ENCODE measurements at regions not wholly inside any gene's neighbourhood (a gene's known extent, or its start where the extent isn't known, plus 50 kb on each side); places are given as distances from the start of the nearest gene placed in this dataset.
"Not testable (repeated sequence)": the region's sequence is repeated elsewhere in the genome, so short reads cannot be mapped to it uniquely, and the experiment has no call there.

DNA sequence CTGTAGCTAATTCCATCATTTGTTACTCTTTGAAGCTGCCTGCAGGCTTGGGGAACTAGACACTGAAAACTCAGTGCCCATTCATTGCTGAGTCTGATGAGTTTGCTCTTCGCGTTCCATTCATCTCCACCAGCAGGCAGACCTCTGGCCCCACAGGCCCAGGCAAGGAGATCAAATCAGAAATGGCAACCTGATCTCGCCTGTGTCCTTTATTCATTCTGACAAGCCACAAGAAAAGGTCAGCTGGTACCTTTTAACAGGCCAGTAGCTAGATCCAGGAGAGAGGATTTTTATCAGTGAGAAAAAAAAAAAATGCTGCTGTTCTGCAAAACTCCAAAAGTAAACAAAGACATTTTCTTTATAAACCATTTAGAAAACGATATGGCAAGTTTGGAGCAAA, 742.5 kb downstream of the ETS1 start:
- DNase-seq (ENCODE audit: low spot score): no peak

DNA sequence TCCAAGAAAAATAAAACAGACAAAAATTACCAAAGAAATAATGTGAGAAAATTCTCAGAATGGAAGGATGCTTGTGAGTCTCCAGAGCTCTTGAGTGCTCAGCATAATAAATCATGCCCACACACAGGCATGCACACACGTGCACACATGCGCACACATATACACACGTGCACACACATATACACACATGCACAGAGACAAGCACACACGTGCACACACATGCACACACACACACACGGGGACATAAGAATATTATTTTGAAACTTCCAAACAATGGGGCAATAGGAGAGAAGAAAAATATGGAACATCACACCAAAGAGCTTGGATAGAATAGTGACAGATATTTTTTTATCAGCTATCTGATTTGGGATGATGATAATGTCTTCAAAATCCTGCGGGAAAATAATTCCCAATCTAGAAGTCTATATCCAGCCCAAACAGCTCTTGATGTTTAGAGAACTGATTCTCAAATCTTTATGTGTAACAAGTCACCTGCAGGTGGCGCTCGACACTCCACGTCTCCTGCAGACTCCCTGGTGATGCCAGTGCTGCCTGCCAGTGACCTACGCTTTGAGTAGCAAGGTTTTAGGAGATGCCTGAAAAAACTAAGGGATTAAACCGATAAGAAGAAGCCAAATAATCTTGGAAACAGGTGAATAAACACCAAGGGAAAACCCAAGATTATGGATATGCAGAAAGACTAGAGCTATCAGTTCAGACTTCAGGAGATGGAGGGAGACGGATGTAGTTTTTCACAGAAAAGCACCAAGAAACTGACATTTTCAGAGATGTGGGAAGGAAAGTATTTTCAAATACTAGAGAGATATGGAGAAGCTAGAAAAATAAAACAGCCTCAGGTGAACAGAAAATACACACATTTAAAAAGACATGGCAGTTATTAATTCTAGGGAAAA, 743.6 kb downstream of the ETS1 start:
- DNase-seq (ENCODE audit: low spot score): peak; percentile 13

DNA sequence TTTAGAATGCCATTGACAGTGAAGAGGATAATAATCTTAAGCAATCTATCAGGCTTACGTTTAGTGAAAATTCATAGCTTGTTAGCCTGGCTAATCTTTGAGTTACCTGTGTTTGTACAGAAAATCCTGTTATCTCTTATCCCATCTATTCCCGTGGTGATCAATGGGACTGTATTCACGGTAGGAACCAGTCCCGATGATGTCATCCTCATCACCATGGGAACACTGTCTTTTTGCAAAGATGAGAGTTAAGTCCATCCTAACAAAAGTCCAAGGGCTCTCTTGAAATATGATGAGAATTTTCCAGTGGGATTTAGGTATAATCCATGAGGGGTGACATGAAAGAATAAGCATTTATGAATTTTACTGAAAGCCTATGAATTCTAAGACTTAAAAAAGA, 762.2 kb downstream of the ETS1 start:
- no peak for DNase-seq (ENCODE audit: low spot score)

DNA sequence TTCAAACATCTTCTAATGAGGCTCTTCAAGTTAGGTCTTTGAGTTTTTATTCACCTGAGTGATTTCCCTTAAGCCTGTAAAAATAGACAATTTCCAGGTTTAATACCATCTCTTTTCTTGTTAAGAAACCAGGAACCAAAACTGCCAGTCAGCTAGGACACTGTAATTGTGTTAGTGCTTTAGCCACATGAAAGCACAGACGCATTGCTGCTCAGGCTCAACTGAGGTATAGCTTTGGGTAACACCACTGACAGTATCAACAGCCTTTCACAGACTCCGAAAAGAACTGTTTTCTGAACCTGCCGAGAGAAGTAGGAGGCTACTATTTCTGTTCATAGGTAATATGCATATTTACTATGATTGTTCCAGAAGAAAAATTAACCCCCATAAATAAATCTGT, 768.7 kb downstream of the ETS1 start:
- no peak for DNase-seq (ENCODE audit: low spot score)

DNA sequence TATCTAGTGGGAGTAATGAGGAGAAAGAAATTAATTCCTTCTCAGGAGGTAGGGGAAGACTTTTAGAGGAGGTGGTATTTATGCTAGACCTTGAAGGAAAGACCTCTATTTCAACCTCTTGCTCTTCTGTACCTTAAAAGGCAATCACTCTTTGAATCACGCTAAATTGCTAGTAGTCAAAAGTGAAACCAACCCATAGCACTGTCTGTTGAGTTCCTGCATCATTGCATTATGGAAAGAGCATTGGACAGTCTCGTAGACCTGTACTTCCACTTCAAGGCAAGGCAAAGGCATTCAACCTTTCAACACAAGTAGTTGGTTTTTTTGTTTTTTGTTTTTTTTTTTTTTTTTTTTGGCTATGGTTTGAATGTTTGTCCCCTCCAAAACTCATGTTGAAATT, 770.4 kb downstream of the ETS1 start:
- no peak for DNase-seq (ENCODE audit: low spot score)

DNA sequence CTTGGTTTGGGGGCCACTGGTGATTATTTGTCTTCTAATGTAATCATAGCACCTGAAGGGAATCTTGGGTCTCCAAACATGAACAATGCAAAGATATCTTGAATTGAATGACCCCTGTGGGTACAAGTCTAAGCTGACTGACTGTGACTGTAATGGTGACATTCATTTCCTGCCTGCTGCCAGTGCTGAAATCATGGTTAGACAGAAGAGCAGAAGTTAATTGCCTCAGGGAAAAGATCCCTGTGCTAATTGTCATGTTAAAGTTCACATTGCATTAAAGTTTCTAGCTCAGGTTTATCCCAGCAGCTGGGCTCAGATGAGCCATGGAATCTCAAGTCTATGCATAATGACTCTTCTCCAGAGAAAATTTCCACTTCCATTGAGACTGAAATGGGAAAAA, 772.0 kb downstream of the ETS1 start:
- DNase-seq (ENCODE audit: low spot score): no peak

DNA sequence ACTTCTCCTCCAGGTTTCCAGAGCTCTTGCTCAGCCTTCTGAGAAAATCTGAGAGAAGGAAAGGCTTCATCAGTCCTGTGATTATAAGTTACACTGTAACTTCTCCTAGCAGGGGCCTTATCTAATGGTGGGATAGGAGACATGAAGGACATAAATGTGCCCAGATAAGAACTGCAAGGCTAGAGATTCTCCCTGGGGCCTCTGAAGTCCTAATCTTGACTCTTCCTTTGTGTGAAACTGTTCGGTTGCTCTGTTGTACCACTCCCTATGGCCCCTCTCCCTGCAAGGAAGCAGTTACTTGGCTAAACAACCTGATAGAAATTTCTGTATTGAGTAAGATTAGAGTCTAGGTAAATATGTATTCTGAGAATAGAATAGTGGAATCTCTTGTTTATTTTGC, 780.9 kb downstream of the ETS1 start:
- DNase-seq (ENCODE audit: low spot score): no peak

DNA sequence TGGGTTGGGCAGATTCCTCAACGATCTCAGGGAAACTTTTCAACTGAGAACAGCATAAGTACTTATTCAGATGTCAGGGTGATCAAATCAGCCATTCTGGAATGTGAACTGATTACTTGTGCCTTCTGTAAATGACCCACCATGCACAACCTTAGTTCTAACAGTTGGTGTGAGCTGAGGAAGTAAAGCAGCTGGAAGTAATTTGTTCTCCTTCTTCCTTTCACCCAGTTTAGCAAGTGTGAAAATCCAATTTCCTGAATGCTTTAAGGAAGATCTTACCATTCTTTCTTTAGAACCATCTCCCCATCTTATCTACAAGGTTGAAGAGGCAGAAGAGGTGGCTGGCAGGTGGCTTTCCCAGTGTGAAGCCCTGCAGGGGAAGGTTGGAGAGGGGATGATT, 781.6 kb downstream of the ETS1 start:
- DNase-seq (ENCODE audit: low spot score): no peak

DNA sequence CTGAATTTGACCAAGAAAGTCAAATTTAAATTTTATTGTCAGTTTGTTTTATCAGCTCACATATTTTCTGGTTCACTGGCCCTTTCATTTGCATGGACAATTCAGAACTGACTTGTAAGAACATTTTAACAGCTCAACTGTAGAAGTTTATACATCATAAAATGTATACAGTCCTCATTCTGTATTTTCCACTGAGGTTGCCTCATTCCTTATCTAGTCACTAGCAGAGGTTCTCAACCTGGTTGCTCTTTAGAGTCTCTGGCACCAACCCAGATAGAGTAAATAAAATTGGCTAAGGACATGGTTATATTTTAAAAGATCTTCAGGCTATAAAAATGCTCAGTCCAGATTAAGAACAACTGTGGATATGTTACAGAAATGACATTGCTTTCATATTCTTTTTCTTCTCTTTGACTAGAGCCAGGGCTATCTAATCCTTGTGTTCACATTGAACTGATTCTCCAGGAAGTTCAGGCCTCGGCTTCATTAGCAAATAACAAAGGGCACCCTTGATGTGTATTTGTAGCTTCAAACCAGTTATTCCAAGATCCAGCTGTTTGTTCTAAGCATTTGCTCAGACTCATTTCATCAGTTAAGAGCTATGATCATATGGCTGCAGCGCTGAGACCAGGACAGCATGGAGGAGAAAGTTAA, 782.5 kb downstream of the ETS1 start:
- no peak for DNase-seq (ENCODE audit: low spot score)

DNA sequence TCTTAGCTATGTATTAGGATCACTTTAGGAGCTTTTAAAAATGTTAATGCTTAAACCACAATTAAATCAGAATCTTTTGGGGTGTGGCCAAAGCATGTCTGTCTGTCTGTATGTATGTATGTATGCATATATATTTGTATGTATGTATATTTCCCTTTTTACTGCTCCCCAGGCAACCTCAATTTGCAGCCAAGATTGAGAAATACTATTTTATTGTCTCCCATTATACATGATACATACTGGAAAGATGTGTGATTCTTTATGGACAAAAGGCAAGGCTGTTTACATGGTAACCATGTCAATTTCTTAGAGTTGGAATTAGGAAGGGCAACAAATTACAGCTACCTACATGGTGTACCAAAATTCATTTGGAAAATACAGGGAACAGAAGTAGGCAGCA, 783.6 kb downstream of the ETS1 start:
- no peak for DNase-seq (ENCODE audit: low spot score)

DNA sequence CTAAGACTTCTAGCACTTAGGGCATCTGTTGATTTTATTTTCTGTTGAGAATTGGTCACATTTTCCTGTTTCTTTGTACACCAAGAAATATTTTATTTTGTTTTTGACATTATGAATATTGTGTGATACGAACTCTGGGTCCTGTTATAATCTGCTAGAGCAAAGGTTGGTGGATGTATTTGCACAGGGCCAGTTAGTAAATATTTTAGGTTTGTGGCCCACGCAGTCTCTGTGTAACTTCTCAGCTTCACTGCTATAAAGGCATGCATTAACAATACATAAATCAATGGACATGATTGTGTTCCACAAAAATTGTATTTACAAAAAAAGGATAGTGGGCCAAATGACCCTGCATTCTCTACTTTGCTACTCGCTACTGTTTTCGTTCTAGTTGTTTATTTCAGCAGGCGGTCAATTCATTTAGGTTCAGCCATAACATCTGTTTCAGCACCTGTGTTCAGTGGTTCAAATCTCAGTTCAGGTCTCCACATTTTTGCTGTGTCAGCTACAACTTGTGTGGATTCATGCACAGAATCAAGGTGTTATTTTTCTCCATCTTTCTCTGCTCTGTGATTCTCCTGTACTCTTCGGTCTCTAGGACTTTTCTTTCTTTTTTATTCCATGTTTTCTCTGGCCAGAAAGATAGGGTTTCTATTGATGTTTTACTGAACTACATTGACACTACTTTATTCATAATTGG, 786.2 kb downstream of the ETS1 start:
- DNase-seq (ENCODE audit: low spot score): no peak

DNA sequence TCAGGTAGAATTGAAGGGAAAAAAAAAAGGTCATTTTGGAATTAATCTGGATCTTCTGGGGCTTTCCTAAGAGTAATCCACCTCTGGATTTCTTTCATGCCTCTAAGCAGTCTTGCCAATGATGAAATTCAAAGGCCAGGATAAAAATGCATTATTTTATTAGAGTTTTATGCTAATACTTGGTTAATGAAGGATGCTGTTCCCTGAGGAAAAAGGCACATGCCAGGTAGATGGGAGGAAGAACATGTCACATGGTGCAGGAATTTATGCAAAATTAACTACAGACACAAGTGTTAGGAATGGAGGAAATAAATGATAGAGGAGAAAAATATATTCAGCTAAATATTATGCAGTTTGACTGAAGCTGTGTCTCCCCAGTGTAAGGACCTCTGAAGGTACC, 792.0 kb downstream of the ETS1 start:
- no peak for DNase-seq (ENCODE audit: low spot score)

DNA sequence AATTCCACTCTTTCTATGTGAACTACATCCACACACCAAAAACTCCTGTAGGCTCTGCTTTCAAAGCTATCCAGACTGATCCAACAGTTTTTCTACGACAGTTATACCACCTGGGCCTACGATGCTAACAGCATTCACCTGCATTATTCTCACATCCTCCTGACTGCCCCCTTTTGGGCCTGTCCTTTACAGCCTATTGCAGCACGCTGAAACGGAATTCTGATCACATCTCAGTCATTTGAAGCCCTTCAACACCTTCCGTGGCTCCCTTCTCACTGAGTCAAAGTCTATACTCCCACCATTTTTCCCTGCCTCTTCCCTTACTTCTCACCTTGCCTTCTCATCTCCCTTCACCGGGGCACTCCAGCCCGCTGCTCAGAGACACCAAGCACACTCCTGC, 791.3 kb upstream of the KIRREL3 start:
- DNase-seq (ENCODE audit: low spot score): no peak

DNA sequence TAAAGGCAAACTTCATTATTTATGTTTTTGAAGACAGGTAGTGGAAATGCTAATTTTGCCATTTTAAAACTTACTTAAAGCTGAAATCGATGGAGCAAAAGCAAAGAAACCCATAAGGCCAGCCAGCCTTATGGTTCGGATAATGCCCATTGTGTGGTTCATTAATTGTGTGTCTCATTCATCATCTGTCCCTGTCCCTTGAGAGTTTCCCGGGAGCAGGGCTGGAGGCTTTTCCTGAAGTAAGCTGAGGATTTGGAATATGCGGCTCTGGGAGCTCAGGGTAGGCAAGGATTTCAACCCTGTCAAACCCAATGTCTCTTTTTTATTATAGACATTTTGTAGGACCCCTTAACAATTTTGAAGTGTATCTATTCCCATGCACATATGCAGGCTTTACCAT, 790.0 kb upstream of the KIRREL3 start:
- DNase-seq (ENCODE audit: low spot score): no peak

DNA sequence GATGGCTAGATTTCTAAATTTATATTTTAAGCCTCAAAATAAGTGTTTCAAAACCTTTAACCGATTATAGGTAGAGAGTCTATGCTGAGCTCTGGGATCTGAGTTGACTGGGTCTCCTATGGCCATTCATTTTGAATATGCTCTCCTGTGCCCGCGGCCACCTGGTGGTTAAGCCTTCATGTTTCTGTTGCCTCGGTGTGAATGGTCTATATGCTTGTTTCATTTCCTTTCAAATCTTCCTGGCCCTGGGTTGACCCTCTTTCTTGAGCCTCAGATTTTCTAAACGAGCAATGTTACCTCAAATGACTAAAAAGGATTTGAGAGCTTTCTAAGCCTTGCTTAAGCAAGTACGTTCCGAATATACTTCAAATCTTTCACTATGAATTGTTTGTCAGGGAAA, 789.4 kb upstream of the KIRREL3 start:
- no peak for DNase-seq (ENCODE audit: low spot score)

DNA sequence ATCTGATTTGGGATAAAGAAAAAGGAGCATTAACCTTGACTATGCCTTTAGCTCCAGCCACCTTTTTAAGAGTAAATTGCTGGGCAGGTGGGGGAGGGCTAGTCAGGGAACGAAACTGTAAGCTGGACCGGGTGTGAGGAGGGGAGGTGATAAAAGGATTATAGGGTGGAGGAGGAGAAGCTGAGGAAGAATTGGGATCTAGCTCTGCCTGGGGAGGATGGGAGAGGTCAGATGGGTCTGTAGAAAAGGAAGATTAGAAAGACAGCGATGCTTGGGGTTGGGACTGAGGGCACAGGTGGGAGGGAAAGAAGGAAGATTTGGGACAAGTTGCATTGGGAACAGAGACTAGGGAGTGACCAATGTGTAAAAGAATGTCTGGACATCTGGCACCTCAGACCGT, 772.4 kb upstream of the KIRREL3 start:
- not testable (repeated sequence) for DNase-seq (ENCODE audit: low spot score)

DNA sequence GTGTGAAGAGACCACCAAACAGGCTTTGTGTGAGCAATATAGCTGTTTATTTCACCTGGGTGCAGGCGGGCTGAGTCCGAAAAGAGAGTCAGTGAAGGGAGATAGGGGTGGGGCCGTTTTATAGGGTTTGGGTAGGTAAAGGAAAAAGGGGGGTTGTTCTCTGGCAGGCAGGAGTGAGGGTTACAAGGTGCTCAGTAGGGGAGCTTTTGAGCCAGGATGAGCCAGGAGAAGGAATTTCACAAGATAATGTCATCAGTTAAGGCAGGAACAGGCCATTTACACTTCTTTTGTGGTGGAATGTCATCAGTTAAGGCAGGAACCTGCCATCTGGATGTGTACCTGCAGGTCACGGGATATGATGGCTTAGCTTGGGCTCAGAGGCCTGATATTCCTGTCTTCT, 768.4 kb upstream of the KIRREL3 start:
- not testable (repeated sequence) for DNase-seq (ENCODE audit: low spot score)

DNA sequence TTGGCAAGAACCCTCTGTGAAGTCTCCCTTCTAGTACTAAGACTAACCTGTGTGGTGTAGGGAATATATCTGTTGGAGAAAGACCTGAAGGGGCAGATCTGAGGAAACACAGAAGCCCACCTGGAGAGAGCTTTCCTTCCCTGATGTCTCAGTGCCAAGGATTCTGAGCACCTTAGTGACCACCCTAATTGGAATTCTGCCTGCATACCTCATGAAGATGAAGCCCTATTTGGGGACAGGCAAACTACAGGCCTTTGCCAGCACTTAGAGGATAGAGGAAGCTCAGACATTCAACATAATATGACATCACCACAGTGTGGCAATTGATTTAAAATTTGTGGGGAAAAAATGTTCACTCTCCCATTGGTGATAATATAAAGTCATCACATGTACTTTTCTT, 766.2 kb upstream of the KIRREL3 start:
- DNase-seq (ENCODE audit: low spot score): no peak

DNA sequence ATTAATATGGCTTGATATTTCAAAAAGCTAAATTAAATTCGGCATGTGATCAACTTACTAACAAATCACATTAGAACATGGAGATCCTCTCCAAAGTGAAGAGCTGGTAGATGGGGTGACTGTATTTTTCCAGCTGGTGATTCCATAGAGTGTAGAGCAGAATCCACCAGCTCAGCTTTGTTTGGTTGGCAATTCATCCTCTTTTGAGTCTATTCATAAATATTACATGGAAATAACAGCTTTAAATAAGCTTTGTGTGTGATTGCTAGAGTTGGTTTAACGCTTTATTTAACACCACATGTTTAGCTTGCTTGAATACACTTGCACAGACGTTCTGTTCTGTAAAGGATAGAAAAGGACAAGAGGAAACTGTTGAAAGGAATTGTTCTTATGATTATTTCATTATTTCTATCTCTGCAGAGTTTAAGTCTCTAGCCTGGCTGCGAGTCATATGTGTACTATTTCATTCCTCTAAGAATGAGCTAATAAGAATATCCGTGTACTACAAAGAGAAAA, 738.3 kb upstream of the KIRREL3 start:
- no peak for DNase-seq (ENCODE audit: low spot score)

DNA sequence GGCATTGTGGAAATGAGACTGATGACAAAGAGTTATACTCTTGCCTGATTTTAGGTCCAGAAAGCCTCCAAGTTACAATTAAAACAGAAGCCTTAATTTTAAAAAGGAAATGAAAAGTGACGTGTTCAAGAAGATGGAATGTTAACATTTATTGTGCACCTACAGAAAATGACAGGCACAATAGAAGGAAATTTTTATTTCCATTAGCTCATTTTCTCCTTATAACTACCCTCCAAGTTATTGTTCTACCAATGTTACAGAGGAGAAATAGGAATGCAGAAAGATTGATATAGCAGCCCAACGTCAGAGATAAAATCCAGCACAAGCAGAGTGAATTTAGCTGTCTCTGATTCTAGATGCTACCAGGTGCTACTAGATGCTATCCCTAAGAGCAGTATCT, 736.9 kb upstream of the KIRREL3 start:
- DNase-seq (ENCODE audit: low spot score): no peak

DNA sequence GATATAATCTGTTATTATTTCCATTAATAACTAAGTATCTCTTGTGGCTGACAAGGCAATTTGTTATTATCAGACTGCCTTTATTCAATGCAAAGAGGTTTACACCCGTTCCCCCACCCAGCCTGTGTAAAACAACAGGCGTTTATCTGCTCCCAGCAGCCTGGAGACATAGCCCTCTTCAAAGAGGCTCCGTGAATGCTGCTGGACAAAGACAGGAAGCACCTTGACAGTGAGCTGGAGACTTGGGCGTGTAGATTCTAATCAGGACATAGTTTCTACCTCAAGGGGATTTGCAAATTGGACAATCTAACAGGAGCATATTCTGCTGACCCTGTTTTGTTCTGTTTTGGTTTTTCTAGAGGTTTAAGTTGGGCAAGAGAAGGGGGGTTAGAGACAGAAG, 733.0 kb upstream of the KIRREL3 start:
- DNase-seq (ENCODE audit: low spot score): no peak

DNA sequence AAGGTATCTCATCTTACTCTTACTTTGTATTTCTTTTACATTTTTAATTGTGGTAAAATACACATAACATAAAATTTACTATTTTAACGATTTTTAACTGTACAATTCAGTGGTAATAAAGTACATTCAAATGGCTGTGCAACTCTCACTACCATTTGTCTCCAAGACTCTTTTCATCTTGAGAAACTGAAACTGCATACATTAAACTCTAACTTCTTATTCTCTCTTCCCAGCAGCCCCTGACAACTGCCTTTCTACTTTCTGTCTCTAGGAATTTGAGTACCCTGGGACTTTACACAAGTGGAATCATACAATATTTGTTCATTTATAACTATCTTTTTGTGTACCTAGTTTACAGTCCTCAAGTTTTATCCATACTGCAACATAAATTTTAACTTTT, 725.8 kb upstream of the KIRREL3 start:
- DNase-seq (ENCODE audit: low spot score): no peak

DNA sequence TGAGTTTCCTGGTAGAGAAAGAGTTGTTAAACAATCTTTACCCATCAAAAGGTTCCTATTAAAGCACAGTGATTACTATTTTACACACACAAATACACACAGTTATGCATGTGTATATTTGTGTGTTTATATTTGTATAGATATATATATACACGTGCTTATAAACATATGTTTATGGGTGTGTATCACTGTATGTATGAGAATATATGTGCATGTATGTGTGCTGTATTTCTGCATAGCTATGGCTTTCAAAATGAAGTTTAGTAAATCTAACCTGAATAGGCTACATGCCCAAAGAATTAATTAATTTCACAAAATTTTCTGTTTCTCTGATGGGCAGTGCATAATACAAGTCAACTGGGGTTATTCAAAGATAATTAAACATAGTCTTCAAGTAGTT, 723.1 kb upstream of the KIRREL3 start:
- no peak for DNase-seq (ENCODE audit: low spot score)

Measured in CD4-positive, alpha-beta T cell treated with Interleukin-6 at 100 ng/mL for 8 hours (primary cell).